GM04504 (cell line): ENCODE measurements at regions not wholly inside any gene's neighbourhood (a gene's known extent, or its start where the extent isn't known, plus 50 kb on each side); places are given as distances from the start of the nearest gene placed in this dataset.

Experiments
- DNase-seq: peaks from one replicate; pipeline ENCODE4 v3.0.0-alpha.2; 2012; ENCODE audit warnings: low read depth

- no peak for DNase-seq
Observed at GRCh38 chr1:84759756-84760155, 69.5 kb upstream of the SSX2IP start.

DNA sequence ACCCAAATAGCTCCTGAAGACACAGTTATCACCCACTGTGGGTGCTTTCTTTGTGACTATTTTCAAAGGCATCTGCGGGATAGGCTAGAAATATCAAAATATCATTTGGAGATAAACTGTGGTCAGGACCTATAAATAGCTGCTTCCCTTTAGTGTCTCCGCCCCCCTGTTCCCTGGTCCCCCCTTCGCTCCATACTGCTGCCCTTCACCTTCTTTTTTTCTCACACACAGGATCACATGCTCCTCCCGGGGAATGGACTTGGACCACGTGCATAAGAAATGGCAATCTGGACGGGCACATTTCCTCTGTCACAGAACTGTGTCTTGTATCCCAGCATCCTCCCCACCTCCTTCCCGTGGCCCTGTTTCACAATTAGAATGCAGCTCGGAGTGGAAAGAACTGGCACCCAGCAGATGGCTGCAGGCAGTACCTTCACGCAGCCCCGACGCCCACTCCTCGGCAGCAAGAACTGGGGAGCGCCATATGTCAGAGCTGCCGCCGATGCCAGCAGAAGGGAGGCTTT is 68.8 kb upstream of the SSX2IP start:
- no peak for DNase-seq

DNA sequence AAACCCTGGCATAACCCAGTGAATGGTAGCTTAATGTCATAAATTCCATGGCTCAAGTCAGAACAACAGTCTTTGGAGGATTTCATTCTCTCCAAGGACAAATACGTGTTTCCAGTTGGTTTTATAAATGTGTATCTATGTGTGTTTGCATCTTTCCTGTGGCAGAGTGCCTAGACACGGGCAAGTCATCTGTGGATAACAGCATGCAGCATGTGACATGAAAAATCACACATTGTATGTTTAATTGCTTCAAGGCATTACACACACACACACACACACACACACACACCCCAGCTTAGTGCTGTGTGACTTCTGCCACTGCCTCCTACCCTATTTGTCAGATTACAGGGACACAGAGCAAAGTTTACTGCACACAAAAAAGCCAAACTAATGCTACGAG is 68.2 kb upstream of the SSX2IP start:
- no peak for DNase-seq

DNA sequence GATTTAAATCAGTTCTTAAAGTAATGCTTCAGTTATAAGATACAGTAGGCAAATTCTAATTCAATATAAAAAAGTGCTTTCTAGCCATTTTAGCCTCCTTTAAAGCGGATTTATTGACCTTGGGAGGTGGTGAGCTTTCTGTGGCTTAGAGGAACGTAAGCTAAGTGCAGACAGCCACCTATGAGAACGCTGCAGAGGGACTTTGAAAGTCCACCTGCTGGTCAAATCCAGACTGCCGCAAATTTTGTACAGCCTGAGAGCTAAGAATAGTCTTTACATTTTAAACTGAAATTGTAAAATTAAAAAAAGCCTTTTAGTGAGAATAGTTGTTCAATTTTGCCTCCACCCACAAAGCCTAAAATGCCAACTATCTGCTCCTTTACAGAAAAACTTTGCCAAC is 67.0 kb upstream of the SSX2IP start:
- no peak for DNase-seq

DNA sequence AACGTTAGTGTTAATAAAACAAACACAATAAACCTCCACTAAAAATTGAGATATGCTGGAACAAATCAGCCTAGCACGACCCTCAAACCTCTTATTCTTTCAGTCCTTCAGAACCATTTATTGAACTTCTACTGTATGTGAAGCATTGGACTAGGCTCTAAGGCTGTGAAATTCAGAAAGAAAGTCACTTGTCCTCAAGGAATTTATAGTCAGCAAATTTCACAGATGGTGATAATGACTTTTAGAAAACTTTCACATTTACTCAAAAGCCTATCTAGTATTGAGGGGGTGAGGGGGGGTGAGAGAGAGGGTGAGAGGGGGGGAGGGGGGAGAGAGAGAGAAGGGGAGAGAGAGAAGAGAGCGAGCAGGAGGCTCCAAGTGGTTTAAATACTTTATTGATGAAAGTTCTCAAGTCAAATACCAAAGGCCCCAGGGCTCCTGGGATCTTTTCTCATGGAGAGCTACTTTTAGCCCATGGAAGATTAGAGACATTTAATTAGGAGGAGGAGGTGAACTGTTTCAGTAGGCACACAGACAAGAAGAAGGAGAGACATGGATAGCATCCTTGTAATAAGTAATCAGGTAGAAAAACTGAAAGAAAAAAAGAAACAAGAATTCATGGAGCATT is 66.3 kb upstream of the SSX2IP start:
- no peak for DNase-seq

DNA sequence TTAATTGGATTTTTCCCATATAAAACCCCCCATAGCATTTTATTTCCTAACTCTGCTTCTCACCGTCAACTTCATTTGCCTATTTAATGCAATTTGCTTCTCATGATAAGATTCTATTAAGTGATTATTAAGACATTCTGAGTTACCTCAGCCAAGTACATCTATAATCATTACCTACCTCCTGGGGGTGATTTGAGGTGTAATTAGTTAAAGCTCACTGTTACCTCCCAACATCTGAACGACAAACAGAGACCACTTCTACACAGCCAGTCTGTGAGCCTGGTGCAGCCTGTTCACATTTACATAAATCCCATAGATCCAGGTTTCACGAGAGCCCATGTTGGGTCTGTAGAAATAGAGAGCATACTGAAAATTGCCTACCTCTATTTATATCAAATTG is 65.7 kb upstream of the SSX2IP start:
- DNase-seq = no peak

DNA sequence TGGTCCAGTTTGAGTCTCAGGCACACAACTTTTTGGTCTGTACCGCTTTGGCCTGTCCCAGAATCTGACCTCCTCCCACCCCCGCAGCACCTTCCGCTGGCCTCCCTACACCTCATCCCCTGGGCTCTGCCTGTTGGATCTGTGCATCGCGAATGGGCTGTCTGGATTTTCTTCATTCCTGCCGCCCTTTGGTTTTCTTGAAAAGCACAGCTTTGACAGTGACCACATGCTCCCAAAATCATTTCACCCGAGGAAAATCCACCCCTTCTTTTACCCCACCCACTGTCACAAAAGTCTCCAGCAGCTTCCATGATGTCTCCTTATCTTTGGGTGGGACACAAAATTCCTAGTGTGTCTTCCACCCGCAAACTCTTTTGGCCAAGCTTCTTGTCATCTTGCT is 65.0 kb upstream of the SSX2IP start:
- DNase-seq = no peak

GRCh38 chr1:84754386-84754703 is 64.1 kb upstream of the SSX2IP start:
- no peak for DNase-seq

GRCh38 chr1:84753516-84754385 is 63.5 kb upstream of the SSX2IP start:
- DNase-seq = peak; percentile 42

DNA sequence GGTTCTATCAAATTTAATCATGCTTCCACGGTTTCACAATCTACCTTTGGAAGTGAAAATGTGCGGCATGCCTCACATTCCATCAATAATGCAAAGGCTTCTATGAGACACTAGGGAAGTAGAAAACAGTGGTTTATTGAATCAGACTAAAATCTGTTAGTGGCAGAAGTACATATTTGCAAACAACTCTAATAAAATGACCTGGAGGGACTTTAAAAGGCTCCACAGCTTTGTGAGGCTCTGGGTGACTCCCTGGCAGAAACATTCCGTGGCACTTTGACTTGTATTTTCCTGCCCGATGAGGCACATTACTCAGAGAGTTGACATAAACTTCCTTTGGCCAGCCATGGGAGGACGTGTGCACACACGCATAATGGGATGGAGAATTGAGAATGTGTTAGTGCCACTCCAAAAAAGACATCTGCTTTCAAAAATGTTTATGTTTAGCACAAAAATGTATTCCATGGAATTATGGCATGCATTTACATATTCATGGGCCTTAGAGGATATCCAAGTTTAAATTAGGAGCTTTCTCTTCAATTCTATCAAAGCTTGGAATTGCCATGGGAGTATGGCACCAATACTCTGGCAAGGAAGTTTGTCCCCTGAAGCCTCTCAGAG is 60.0 kb upstream of the SSX2IP start:
- no peak for DNase-seq

GRCh38 chr1:84749427-84749826 is 59.2 kb upstream of the SSX2IP start:
- DNase-seq = no peak

- DNase-seq = no peak
Observed at GRCh38 chr1:84748364-84748763, 58.1 kb upstream of the SSX2IP start.

DNA sequence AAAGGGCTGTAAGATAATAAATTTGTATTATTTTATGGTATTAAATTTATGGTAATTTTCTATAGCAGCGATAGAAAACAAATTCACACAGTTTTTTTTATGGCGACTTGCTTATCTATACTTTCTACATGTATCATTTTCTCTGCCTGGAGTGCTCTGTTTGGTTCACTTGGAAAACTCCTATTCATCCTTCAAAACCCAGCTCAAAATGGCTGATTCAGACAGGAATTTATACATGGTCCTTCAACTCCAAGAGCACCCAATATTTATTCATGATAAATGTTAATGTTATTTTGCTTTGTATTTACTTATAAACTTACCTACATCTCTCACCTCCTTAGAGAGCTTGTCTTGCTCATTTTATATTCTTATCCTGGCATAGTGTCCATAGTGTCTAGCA is 55.6 kb upstream of the SSX2IP start:
- no peak for DNase-seq

DNA sequence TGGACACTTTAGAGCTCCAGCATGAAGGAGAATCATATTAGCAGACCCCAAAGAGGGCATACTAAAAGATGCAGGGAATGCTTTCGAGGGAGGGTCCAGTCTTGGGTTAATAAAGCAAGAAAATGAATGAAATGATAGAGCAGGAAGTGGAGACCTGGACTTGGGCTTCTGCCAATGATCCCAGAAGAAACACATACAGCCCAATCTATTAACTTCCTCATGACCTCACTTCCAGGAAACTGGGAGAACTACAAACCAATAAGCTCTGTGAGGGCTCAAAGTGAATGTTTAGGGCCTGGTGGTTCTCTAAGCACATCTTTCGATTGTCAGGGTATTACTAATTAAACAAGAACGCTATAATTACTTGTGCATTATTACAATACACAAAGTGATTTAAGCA is 53.6 kb upstream of the SSX2IP start:
- no peak for DNase-seq

DNA sequence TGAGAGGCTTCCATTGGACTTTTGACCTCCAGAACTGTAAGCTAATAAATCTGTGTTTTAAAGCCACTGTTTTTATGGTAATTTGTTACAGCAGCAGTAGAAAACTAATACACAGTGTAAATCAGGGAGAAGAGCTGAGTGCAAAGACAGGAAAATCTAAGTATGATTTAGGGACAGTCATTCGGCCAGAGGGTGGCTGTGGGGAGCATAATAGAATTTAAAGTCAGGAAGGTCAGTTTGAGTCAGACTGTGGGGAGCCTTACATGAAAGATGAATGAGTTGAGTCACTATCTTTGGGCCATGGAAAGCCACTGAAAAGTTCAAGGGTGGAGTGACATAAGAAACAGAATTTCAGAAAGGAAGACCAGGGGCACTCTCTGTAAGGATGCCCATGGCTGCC is 52.4 kb upstream of the SSX2IP start:
- DNase-seq = no peak

GRCh38 chr1:84740050-84740714 is 49.9 kb upstream of the SSX2IP start:
- DNase-seq = no peak
